H7 (cell line): ENCODE measurements at regions not wholly inside any gene's neighbourhood (a gene's known extent, or its start where the extent isn't known, plus 50 kb on each side); places are given as distances from the start of the nearest gene placed in this dataset.

Experiments used
- DNase-seq: peaks from one replicate; pipeline ENCODE4 v3.0.0; 2012
- H3K27me3 ChIP-seq: 2 replicates; pipeline ENCODE4 v1.6.0; 2011; ENCODE audit warnings: mild to moderate bottlenecking, low read length; ENCODE audit not compliant: control insufficient read depth, insufficient read depth
- H3K36me3 ChIP-seq: replicated peaks from 2 replicates; pipeline ENCODE4 v1.5.1; 2011; ENCODE audit warnings: low read length; ENCODE audit not compliant: control insufficient read depth, insufficient read depth
- H3K4me3 ChIP-seq: 2 replicates; pipeline ENCODE4 v1.5.1; 2011; ENCODE audit warnings: low read depth, mild to moderate bottlenecking, control low read depth, low read length, moderate library complexity; ENCODE audit not compliant: insufficient read depth

GRCh38 chr16:47946092-47946491, 209.7 kb downstream of the ABCC12 start:
- no peak for DNase-seq
- H3K4me3 ChIP-seq, result no peak overlapping the region
- H3K27me3 ChIP-seq, result no peaks in the 10 kb centered on the region
- no peaks in the 10 kb centered on the region for H3K36me3 ChIP-seq

DNA sequence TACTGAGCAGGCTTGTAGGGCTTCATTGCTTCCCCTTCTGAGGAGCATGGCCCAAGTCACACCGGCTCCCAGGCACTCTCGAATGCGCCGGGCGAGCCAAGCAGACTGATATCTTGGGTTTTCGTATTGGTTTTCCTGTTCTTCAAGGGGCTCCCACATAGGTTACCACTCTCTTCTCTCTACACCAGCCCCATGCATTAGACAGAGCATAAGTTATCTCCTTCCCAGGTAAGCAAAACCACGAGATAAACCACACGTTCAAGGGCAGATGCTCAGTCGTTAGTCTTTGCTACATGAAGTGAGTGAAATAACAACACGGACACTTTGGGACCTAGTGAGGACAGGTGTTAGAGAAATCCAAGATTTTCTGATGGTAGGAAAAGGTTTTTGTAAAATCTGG, 211.2 kb downstream of the ABCC12 start:
- no peaks in the 10 kb centered on the region for H3K36me3 ChIP-seq
- no peak for DNase-seq
- no peaks in the 10 kb centered on the region for H3K27me3 ChIP-seq
- no peak overlapping the region for H3K4me3 ChIP-seq

- no peak for DNase-seq
- H3K4me3 ChIP-seq, result no peak overlapping the region
- H3K36me3 ChIP-seq, result no peaks in the 10 kb centered on the region
- H3K27me3 ChIP-seq, result no peaks in the 10 kb centered on the region
Measured at GRCh38 chr16:47943235-47943634, 212.6 kb downstream of the ABCC12 start.

DNA sequence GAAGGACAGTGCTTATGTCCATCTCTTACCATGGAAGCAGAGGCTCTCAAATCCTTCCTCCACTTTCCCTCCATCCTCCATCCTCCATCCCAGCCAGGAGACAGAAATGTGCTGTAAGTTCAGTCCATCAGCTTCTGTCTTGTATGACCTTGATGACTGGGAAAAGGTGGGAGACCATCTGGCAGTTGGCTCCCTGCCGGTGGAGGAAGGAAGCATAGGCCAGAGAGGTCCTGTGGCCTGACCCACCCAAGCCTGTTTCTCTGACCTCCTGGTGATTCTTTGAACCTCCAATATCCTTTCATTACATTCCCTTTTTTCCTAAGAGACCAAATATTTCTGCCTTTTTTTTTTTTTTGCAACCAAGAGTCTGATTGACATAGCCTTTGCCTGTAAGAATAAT, 215.3 kb downstream of the ABCC12 start:
- H3K36me3 ChIP-seq, result no peaks in the 10 kb centered on the region
- H3K4me3 ChIP-seq, result no peak overlapping the region
- no peaks in the 10 kb centered on the region for H3K27me3 ChIP-seq
- DNase-seq, result no peak

GRCh38 chr16:47939680-47940079, 216.1 kb downstream of the ABCC12 start:
- Histone ChIP-seq H3K27me3 (no peaks in the 10 kb centered on the region), H3K36me3 (no peaks in the 10 kb centered on the region), H3K4me3 (no peak overlapping the region)
- DNase-seq, result no peak

- no peak overlapping the region for H3K4me3 ChIP-seq
- no peaks in the 10 kb centered on the region for H3K27me3 ChIP-seq
- no peak for DNase-seq
- no peaks in the 10 kb centered on the region for H3K36me3 ChIP-seq
Measured at GRCh38 chr16:47938272-47938671, 217.5 kb downstream of the ABCC12 start.

DNA sequence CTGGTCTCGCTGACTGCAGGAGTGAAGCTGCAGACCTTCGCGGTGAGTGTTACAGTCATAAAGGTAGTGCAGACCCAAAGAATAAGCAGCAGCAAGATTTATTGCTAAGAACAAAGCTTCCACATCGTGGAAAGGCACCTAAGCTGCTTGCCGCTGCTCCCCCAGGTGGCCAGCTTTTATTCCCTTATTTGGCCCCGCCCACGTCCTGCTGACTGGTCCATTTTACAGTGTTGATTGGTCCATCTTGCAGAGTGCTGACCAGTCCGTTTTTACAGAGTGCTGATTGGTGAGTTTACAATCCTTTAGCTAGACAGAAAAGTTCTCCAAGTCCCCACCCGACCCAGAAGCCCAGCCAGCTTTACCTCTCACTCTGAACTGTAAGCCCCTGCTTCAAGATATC, 227.8 kb downstream of the ABCC12 start:
- H3K4me3 ChIP-seq, result no peak overlapping the region
- H3K27me3 ChIP-seq, result no peaks in the 10 kb centered on the region
- H3K36me3 ChIP-seq, result no peaks in the 10 kb centered on the region
- no peak for DNase-seq

- Histone ChIP-seq H3K27me3 (no peaks in the 10 kb centered on the region), H3K36me3 (no peaks in the 10 kb centered on the region), H3K4me3 (no peak overlapping the region)
- DNase-seq, result no peak
Measured at GRCh38 chr16:47927330-47927729, 228.5 kb downstream of the ABCC12 start.

- DNase-seq, result no peak
- Histone ChIP-seq H3K27me3 (no peaks in the 10 kb centered on the region), H3K36me3 (no peaks in the 10 kb centered on the region), H3K4me3 (no peak overlapping the region)
Measured at GRCh38 chr16:47925811-47926460, 229.9 kb downstream of the ABCC12 start.

DNA sequence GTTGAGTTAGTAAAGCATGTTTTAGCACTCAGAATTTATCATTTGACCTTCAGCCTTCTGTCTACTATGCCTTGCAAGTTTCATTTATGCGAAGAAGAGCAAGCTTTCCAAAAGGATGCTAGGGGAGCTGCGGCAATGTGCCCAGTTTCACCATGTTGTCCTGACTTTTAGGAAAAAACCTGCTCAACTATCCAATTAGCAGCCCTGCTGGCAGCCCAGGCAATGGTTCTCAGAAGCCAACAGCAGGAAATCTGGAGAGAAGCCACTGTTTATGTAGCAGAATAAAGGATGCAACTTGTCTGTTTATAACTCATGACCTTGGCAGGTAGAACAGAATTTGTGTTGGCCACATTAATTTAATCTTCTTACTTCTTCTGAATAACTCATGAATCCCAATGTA, 230.8 kb downstream of the ABCC12 start:
- no peaks in the 10 kb centered on the region for H3K27me3 ChIP-seq
- no peak for DNase-seq
- H3K36me3 ChIP-seq, result no peaks in the 10 kb centered on the region
- no peak overlapping the region for H3K4me3 ChIP-seq

- DNase-seq, result no peak
- no peak overlapping the region for H3K4me3 ChIP-seq
- no peaks in the 10 kb centered on the region for H3K27me3 ChIP-seq
- H3K36me3 ChIP-seq, result no peaks in the 10 kb centered on the region
Measured at GRCh38 chr16:47921535-47921934, 234.3 kb downstream of the ABCC12 start.

GRCh38 chr16:47920709-47921108, 235.1 kb downstream of the ABCC12 start:
- Histone ChIP-seq H3K4me3 (no peak overlapping the region), H3K36me3 (no peaks in the 10 kb centered on the region), H3K27me3 (no peaks in the 10 kb centered on the region)
- no peak for DNase-seq

- H3K4me3 ChIP-seq, result no peak overlapping the region
- no peaks in the 10 kb centered on the region for H3K36me3 ChIP-seq
- H3K27me3 ChIP-seq, result no peaks in the 10 kb centered on the region
- DNase-seq, result no peak
Measured at GRCh38 chr16:47917118-47917517, 238.7 kb downstream of the ABCC12 start.

DNA sequence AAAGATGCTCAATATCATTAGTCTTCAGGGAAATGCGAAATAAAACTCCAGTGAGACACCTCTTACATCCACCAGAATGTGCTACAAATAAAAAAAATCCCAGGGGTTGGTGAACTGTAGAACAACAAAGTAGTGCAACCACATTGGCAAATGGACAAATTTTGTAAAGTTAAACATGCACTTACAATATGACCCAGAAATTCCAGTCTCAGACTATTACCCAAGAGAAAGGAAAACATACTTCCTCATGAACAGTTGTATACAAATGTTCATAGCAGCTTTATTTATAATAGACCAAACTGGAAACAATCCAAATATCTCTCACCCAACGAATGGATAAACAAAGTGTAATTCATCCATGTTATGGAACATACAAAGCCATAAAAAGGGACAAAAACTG, 239.5 kb downstream of the ABCC12 start:
- no peak for DNase-seq
- Histone ChIP-seq H3K36me3 (no peaks in the 10 kb centered on the region), H3K27me3 (no peaks in the 10 kb centered on the region), H3K4me3 (no peak overlapping the region)

GRCh38 chr16:47907109-47907508, 248.7 kb downstream of the ABCC12 start:
- H3K4me3 ChIP-seq, result no peak overlapping the region
- no peaks in the 10 kb centered on the region for H3K27me3 ChIP-seq
- no peak for DNase-seq
- H3K36me3 ChIP-seq, result no peaks in the 10 kb centered on the region

DNA sequence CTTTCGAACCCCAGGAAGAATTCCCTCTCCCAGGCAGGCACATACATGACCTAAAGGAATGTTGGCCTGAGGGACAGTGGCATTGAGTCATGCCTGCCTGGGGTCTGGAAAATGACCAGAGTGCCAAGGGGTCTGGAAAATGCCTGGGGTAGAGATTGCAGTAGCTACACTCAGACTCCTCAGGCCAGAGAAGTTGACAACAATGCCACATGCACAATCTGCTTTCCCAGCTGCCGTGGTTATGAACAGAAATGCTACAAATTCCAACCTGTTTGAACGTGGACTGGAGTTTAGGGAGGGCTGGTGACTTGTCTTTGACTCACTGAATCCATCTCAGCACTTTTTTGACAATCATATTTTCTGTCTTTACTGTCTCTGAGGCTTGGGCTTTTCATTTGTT, 250.0 kb downstream of the ABCC12 start:
- H3K27me3 ChIP-seq, result no peaks in the 10 kb centered on the region
- H3K36me3 ChIP-seq, result no peaks in the 10 kb centered on the region
- no peak for DNase-seq
- no peak overlapping the region for H3K4me3 ChIP-seq
